Tibial nerve (tissue), 4 donors: ENCODE measurements at regions not wholly inside any gene's neighbourhood (a gene's known extent, or its start where the extent isn't known, plus 50 kb on each side); places are given as distances from the start of the nearest gene placed in this dataset.

ENCODE experiments used
- EP300 ChIP-seq, 2 donors: sonication (generic); formaldehyde crosslinking; IDR thresholded peaks; one replicate each; pipeline ENCODE4 v1.6.1; 2017; ENCODE audit warnings: antibody characterized with exemption in 2 of 2, mild to moderate bottlenecking in 1 of 2
- POLR2A ChIP-seq, 2 donors: fragments of 450-650 bp; IDR thresholded peaks; one replicate each; pipeline ENCODE4 v1.6.1; 2017; ENCODE audit warnings: antibody characterized with exemption in 2 of 2, mild to moderate bottlenecking in 2 of 2, moderate library complexity in 2 of 2
- TF ChIP-seq, protein P1 (sequence below), 5 experiments: fragments of 200-600 bp in 3 of 5; fragments of 450-650 bp in 2 of 5; sonication (generic) in 3 of 5; IDR thresholded peaks; one replicate each; pipeline ENCODE4 v1.5.1; 2016 to 2019; ENCODE audit warnings: antibody characterized with exemption in 5 of 5, mild to moderate bottlenecking in 3 of 5, moderate library complexity in 2 of 5

DNA sequence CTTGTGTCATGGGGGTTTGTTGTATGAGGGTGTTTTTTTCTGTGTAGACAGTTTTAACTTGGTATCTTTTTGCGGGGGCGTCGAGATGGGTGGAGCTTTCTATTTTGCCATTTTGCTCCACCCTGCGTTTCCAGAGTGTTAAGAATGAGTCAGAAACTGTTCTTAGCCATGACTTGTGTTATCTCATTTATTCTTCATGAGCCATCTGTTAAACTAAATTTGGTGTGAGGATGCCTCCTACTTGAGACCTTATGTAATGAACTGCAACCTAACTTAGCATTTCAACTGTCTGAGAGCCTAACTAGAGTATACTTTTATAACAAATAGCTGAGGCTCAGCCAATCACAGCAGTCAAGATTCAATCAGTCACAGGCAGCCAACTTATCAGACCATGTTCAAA is 1873.5 kb downstream of the NCAM2 start:
- TF ChIP-seq, protein P1, sequence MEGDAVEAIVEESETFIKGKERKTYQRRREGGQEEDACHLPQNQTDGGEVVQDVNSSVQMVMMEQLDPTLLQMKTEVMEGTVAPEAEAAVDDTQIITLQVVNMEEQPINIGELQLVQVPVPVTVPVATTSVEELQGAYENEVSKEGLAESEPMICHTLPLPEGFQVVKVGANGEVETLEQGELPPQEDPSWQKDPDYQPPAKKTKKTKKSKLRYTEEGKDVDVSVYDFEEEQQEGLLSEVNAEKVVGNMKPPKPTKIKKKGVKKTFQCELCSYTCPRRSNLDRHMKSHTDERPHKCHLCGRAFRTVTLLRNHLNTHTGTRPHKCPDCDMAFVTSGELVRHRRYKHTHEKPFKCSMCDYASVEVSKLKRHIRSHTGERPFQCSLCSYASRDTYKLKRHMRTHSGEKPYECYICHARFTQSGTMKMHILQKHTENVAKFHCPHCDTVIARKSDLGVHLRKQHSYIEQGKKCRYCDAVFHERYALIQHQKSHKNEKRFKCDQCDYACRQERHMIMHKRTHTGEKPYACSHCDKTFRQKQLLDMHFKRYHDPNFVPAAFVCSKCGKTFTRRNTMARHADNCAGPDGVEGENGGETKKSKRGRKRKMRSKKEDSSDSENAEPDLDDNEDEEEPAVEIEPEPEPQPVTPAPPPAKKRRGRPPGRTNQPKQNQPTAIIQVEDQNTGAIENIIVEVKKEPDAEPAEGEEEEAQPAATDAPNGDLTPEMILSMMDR (IDR thresholded peaks at IDR 0.05) = no peak
- TF ChIP-seq POLR2A (IDR thresholded peaks at IDR 0.05) = no peak
- no peak for TF ChIP-seq EP300 (IDR thresholded peaks at IDR 0.05)
